HEK293 (cell line): ENCODE measurements at regions not wholly inside any gene's neighbourhood (a gene's known extent, or its start where the extent isn't known, plus 50 kb on each side); places are given as distances from the start of the nearest gene placed in this dataset.

Experiments used
- CTCF ChIA-PET: fragments of 350-600 bp; formaldehyde crosslinking; extraction: SDS; loops from one replicate; lab custom pipeline; 2021; ENCODE audit warnings: antibody characterized with exemption; lab: Yijun Ruan, JAX
- POLR2A ChIA-PET: fragments of 300-600 bp; formaldehyde crosslinking; extraction: SDS; loops from one replicate; lab custom pipeline; 2020; ENCODE audit warnings: antibody characterized with exemption, inconsistent platforms; lab: Yijun Ruan, JAX
- H3K27ac ChIP-seq: fragments of 200-500 bp; sonication (Bioruptor generic); 2 replicates; pipeline ENCODE4 v1.5.1; 2014; ENCODE audit warnings: low read depth, low read length, control low read depth, inconsistent platforms; ENCODE audit errors: extremely low read depth
- H3K36me3 ChIP-seq, 2 experiments: fragments of 200-500 bp in 1 of 2; sonication (Bioruptor generic) in 1 of 2; 1 replicate in 1 of 2; 2 replicates in 1 of 2; pipeline ENCODE4 v1.5.1; 2014 to 2017; ENCODE audit warnings: inconsistent platforms in 2 of 2, low read length in 2 of 2; ENCODE audit not compliant: control insufficient read depth in 2 of 2, insufficient read depth in 1 of 2
- H3K4me1 ChIP-seq: fragments of 200-500 bp; sonication (Bioruptor generic); 2 replicates; pipeline ENCODE4 v1.5.1; 2014; ENCODE audit warnings: mild to moderate bottlenecking, low read length, inconsistent platforms; ENCODE audit not compliant: control insufficient read depth, insufficient read depth
- H3K4me3 ChIP-seq: 2 replicates; pipeline ENCODE4 v1.5.1; 2011; ENCODE audit warnings: low read depth, mild to moderate bottlenecking, control low read depth, low read length, moderate library complexity
- H3K9me3 ChIP-seq: fragments of 200-500 bp; sonication (Bioruptor generic); 2 replicates; pipeline ENCODE4 v1.5.1; 2014; ENCODE audit warnings: low read depth, low read length, inconsistent platforms; ENCODE audit not compliant: control insufficient read depth, insufficient read depth
- EGR2 ChIP-seq: fragments of 450-650 bp; formaldehyde crosslinking; IDR thresholded peaks from 2 replicates; pipeline ENCODE4 v1.5.1; 2016; ENCODE audit warnings: low read depth, missing biosample characterization, missing genetic modification characterization
- HOXD13 ChIP-seq: sonication (generic); formaldehyde crosslinking; IDR thresholded peaks from 2 replicates; pipeline ENCODE4 v1.8.0; 2022; ENCODE audit warnings: missing genetic modification reagents, borderline replicate concordance
- KLF1 ChIP-seq: fragments of 450-650 bp; formaldehyde crosslinking; IDR thresholded peaks from 2 replicates; pipeline ENCODE4 v1.5.1; 2016; ENCODE audit warnings: missing biosample characterization, missing genetic modification characterization
- MEIS1 ChIP-seq: sonication (generic); formaldehyde crosslinking; IDR thresholded peaks from 2 replicates; pipeline ENCODE4 v1.8.1; 2022; ENCODE audit warnings: missing genetic modification reagents, mild to moderate bottlenecking, borderline replicate concordance
- ZFP3 ChIP-seq: fragments of 450-650 bp; formaldehyde crosslinking; IDR thresholded peaks from 2 replicates; pipeline ENCODE4 v1.5.1; 2016; ENCODE audit warnings: low read depth, missing biosample characterization, missing genetic modification characterization
- ZNF10 ChIP-seq: fragments of 450-650 bp; formaldehyde crosslinking; IDR thresholded peaks from 2 replicates; pipeline ENCODE4 v1.5.1; 2017; ENCODE audit warnings: missing biosample characterization, missing genetic modification characterization
- ZNF132 ChIP-seq: fragments of 450-650 bp; formaldehyde crosslinking; IDR thresholded peaks from 2 replicates; pipeline ENCODE4 v1.5.1; 2017; ENCODE audit warnings: missing biosample characterization, missing genetic modification characterization, borderline replicate concordance
- ZNF23 ChIP-seq: fragments of 450-650 bp; formaldehyde crosslinking; IDR thresholded peaks from 2 replicates; pipeline ENCODE4 v1.5.1; 2016; ENCODE audit warnings: missing biosample characterization, missing genetic modification characterization, borderline replicate concordance
- ZNF274 ChIP-seq, 2 experiments: fragments of 200-500 bp in 1 of 2; fragments of 450-650 bp in 1 of 2; sonication (Bioruptor generic) in 1 of 2; formaldehyde crosslinking in 1 of 2; IDR thresholded peaks; 2 replicates each; pipeline versions ENCODE4 v1.5.1 to v1.6.1; 2014 to 2016; ENCODE audit warnings: borderline replicate concordance in 1 of 2, inconsistent platforms in 1 of 2, low read length in 1 of 2, missing biosample characterization in 1 of 2, missing genetic modification characterization in 1 of 2
- ZNF423 ChIP-seq: fragments of 450-650 bp; formaldehyde crosslinking; IDR thresholded peaks from 2 replicates; pipeline ENCODE4 v1.5.1; 2016; ENCODE audit warnings: missing biosample characterization, missing genetic modification characterization
- ZNF510 ChIP-seq: fragments of 450-650 bp; formaldehyde crosslinking; IDR thresholded peaks from 2 replicates; pipeline ENCODE4 v1.5.1; 2018; ENCODE audit warnings: mild to moderate bottlenecking, missing genetic modification characterization, missing biosample characterization; ENCODE audit not compliant: insufficient replicate concordance
- ZNF596 ChIP-seq: fragments of 450-650 bp; IDR thresholded peaks from 2 replicates; pipeline ENCODE4 v1.5.0; 2018; ENCODE audit warnings: missing biosample characterization, mild to moderate bottlenecking, missing genetic modification characterization, moderate library complexity
- ZNF658 ChIP-seq: fragments of 450-650 bp; formaldehyde crosslinking; IDR thresholded peaks from 2 replicates; pipeline ENCODE4; 2016; ENCODE audit warnings: missing biosample characterization, missing genetic modification characterization
- TF ChIP-seq, protein P1 (sequence below): fragments of 450-650 bp; formaldehyde crosslinking; IDR thresholded peaks from 2 replicates; pipeline ENCODE4 v1.5.1; 2016; ENCODE audit warnings: missing biosample characterization, missing genetic modification characterization, low read depth
- TF ChIP-seq, protein P2 (sequence below): fragments of 450-650 bp; IDR thresholded peaks from 2 replicates; pipeline ENCODE4 v1.5.1; 2018; ENCODE audit warnings: missing biosample characterization, mild to moderate bottlenecking, missing genetic modification characterization
- TF ChIP-seq, protein P3 (sequence below): fragments of 450-650 bp; formaldehyde crosslinking; IDR thresholded peaks from 2 replicates; pipeline ENCODE4 v1.5.1; 2016; ENCODE audit warnings: missing biosample characterization, missing genetic modification characterization
- TF ChIP-seq, protein P4 (sequence below): fragments of 450-650 bp; formaldehyde crosslinking; IDR thresholded peaks from 2 replicates; pipeline ENCODE4 v1.5.1; 2016; ENCODE audit warnings: missing biosample characterization, missing genetic modification characterization
- TF ChIP-seq, protein P5 (sequence below): fragments of 450-650 bp; formaldehyde crosslinking; IDR thresholded peaks from 2 replicates; pipeline ENCODE4 v1.5.1; 2017; ENCODE audit warnings: missing biosample characterization, missing genetic modification characterization
- TF ChIP-seq, protein P6 (sequence below): fragments of 450-650 bp; formaldehyde crosslinking; IDR thresholded peaks from 2 replicates; pipeline ENCODE4 v1.5.1; 2016; ENCODE audit warnings: missing biosample characterization, missing genetic modification characterization

DNA sequence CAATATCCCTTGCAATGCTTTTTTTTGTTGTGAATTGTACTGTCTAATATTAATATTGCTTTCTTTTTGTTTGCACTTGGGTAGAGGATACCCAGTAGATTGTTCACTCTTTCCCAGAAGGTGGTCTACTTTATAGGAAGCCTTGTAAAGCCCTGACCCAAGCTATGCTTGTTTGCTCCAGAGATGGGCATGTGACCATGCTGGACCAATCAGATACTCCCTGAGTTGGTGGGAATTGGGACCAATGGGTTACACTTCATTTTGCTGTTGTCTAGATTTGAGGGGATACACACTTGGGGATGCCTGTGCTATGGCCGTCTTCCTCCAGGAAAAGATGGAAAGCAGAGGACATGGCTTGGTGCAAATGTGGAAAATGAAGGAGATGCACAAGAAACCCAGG lies 314.3 kb downstream of the DYSF start:
- TF ChIP-seq, protein P1, sequence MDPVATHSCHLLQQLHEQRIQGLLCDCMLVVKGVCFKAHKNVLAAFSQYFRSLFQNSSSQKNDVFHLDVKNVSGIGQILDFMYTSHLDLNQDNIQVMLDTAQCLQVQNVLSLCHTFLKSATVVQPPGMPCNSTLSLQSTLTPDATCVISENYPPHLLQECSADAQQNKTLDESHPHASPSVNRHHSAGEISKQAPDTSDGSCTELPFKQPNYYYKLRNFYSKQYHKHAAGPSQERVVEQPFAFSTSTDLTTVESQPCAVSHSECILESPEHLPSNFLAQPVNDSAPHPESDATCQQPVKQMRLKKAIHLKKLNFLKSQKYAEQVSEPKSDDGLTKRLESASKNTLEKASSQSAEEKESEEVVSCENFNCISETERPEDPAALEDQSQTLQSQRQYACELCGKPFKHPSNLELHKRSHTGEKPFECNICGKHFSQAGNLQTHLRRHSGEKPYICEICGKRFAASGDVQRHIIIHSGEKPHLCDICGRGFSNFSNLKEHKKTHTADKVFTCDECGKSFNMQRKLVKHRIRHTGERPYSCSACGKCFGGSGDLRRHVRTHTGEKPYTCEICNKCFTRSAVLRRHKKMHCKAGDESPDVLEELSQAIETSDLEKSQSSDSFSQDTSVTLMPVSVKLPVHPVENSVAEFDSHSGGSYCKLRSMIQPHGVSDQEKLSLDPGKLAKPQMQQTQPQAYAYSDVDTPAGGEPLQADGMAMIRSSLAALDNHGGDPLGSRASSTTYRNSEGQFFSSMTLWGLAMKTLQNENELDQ, result no peak
- TF ChIP-seq ZNF510 (no peak), KLF1 (tag by site-specific recombination) (no peak), ZFP3 (no peak)
- TF ChIP-seq, protein P2, sequence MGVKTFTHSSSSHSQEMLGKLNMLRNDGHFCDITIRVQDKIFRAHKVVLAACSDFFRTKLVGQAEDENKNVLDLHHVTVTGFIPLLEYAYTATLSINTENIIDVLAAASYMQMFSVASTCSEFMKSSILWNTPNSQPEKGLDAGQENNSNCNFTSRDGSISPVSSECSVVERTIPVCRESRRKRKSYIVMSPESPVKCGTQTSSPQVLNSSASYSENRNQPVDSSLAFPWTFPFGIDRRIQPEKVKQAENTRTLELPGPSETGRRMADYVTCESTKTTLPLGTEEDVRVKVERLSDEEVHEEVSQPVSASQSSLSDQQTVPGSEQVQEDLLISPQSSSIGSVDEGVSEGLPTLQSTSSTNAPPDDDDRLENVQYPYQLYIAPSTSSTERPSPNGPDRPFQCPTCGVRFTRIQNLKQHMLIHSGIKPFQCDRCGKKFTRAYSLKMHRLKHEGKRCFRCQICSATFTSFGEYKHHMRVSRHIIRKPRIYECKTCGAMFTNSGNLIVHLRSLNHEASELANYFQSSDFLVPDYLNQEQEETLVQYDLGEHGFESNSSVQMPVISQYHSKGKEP (tag by site-specific recombination), result no peak
- TF ChIP-seq, protein P3, sequence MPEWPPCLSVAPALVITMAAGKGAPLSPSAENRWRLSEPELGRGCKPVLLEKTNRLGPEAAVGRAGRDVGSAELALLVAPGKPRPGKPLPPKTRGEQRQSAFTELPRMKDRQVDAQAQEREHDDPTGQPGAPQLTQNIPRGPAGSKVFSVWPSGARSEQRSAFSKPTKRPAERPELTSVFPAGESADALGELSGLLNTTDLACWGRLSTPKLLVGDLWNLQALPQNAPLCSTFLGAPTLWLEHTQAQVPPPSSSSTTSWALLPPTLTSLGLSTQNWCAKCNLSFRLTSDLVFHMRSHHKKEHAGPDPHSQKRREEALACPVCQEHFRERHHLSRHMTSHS (tag by site-specific recombination), result no peak
- CTCF ChIA-PET, result no interaction called here
- Histone ChIP-seq H3K9me3 (no peaks in the 10 kb centered on the region), H3K27ac (no peak overlapping the region), H3K36me3 (no peaks in the 10 kb centered on the region), H3K4me1 (no peaks in the 10 kb centered on the region), H3K4me3 (no peak overlapping the region)
- POLR2A ChIA-PET, result no interaction called here

DNA sequence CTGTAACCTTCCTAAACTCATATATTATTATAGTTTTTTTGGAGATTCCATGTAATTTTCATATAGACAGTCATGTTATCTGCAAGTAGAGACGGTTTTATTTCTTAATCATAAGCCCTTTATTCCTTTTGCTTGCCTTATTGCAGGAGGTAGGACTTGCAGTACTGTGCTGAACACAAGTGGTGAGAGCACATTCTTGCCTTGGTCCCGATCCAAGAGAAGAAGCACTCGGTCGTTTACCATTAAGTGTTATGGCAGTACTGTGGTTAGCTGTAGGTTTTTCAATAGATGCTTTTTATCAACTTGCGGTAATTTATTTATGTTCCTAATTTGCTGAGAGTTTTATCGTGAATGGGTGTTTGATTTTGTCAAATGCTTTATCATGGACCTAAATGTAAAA lies 305.7 kb downstream of the DYSF start:
- no peaks in the 10 kb centered on the region for H3K4me1 ChIP-seq
- TF ChIP-seq ZNF658 (no peak), HOXD13 (CRISPR knock-in tag) (no peak)
- H3K4me3 ChIP-seq, result no peak overlapping the region
- CTCF ChIA-PET, result no interaction called here
- POLR2A ChIA-PET, result no interaction called here
- H3K27ac ChIP-seq, result no peak overlapping the region
- no peaks in the 10 kb centered on the region for H3K9me3 ChIP-seq
- no peaks in the 10 kb centered on the region for H3K36me3 ChIP-seq

DNA sequence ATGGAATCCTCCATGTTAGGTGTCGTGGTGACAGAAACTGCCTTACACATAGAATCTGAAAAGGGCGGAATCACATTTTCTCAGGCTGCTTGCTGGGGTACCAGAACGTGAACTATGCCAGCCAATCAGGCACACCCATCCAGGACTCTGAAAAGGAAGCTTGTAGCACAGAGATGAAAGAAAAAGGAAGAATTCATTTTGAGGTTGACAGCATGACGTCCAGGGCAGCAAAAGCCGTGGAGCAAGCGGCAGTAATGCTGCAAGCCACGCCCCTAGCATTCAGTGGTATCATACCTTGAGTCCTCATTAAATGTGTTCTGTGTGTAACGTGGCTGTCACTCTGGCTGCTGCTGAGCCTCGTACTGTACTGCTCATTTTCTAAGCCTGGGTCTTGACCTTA lies 304.0 kb downstream of the DYSF start:
- Histone ChIP-seq H3K36me3 (no peaks in the 10 kb centered on the region), H3K27ac (no peak overlapping the region), H3K4me3 (no peak overlapping the region), H3K4me1 (no peaks in the 10 kb centered on the region), H3K9me3 (no peaks in the 10 kb centered on the region)
- CTCF ChIA-PET, result no interaction called here
- POLR2A ChIA-PET, result no interaction called here
- TF ChIP-seq ZNF423 (tag by site-specific recombination) (no peak), ZNF274 (IDR thresholded peaks at IDR 0.05; ENCODE audit: low read length) (no peak), ZNF274 (tag by site-specific recombination; IDR thresholded peaks at IDR 0.05; ENCODE audit: borderline replicate concordance) (no peak), ZNF23 (tag by site-specific recombination) (no peak), MEIS1 (CRISPR knock-in tag) (no peak), ZNF10 (tag by site-specific recombination) (no peak), ZNF596 (tag by site-specific recombination) (no peak), EGR2 (no peak), ZNF132 (tag by site-specific recombination) (no peak)
- TF ChIP-seq, protein P2 (tag by site-specific recombination), result no peak
- TF ChIP-seq, protein P4, sequence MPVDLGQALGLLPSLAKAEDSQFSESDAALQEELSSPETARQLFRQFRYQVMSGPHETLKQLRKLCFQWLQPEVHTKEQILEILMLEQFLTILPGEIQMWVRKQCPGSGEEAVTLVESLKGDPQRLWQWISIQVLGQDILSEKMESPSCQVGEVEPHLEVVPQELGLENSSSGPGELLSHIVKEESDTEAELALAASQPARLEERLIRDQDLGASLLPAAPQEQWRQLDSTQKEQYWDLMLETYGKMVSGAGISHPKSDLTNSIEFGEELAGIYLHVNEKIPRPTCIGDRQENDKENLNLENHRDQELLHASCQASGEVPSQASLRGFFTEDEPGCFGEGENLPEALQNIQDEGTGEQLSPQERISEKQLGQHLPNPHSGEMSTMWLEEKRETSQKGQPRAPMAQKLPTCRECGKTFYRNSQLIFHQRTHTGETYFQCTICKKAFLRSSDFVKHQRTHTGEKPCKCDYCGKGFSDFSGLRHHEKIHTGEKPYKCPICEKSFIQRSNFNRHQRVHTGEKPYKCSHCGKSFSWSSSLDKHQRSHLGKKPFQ, result no peak
- TF ChIP-seq, protein P5, sequence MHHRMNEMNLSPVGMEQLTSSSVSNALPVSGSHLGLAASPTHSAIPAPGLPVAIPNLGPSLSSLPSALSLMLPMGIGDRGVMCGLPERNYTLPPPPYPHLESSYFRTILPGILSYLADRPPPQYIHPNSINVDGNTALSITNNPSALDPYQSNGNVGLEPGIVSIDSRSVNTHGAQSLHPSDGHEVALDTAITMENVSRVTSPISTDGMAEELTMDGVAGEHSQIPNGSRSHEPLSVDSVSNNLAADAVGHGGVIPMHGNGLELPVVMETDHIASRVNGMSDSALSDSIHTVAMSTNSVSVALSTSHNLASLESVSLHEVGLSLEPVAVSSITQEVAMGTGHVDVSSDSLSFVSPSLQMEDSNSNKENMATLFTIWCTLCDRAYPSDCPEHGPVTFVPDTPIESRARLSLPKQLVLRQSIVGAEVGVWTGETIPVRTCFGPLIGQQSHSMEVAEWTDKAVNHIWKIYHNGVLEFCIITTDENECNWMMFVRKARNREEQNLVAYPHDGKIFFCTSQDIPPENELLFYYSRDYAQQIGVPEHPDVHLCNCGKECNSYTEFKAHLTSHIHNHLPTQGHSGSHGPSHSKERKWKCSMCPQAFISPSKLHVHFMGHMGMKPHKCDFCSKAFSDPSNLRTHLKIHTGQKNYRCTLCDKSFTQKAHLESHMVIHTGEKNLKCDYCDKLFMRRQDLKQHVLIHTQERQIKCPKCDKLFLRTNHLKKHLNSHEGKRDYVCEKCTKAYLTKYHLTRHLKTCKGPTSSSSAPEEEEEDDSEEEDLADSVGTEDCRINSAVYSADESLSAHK (tag by site-specific recombination), result no peak
- TF ChIP-seq, protein P6, sequence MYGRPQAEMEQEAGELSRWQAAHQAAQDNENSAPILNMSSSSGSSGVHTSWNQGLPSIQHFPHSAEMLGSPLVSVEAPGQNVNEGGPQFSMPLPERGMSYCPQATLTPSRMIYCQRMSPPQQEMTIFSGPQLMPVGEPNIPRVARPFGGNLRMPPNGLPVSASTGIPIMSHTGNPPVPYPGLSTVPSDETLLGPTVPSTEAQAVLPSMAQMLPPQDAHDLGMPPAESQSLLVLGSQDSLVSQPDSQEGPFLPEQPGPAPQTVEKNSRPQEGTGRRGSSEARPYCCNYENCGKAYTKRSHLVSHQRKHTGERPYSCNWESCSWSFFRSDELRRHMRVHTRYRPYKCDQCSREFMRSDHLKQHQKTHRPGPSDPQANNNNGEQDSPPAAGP, result no peak
